Breast epithelium (tissue), 3 donors: ENCODE measurements at regions not wholly inside any gene's neighbourhood (a gene's known extent, or its start where the extent isn't known, plus 50 kb on each side); places are given as distances from the start of the nearest gene placed in this dataset.
"Not testable (repeated sequence)": the region's sequence is repeated elsewhere in the genome, so short reads cannot be mapped to it uniquely, and the experiment has no call there.

Source experiments
- POLR2AphosphoS5 ChIP-seq, 3 donors: sonication (generic); formaldehyde crosslinking; IDR thresholded peaks; one replicate each; pipeline ENCODE4 v1.6.1; 2017; ENCODE audit warnings: antibody characterized with exemption in 3 of 3
- TF ChIP-seq, protein P1 (sequence below), 3 donors: fragments of 450-650 bp; IDR thresholded peaks; one replicate each; pipeline ENCODE4 v1.5.1; 2016 to 2017; ENCODE audit warnings: antibody characterized with exemption in 3 of 3, mild to moderate bottlenecking in 3 of 3, moderate library complexity in 3 of 3

DNA sequence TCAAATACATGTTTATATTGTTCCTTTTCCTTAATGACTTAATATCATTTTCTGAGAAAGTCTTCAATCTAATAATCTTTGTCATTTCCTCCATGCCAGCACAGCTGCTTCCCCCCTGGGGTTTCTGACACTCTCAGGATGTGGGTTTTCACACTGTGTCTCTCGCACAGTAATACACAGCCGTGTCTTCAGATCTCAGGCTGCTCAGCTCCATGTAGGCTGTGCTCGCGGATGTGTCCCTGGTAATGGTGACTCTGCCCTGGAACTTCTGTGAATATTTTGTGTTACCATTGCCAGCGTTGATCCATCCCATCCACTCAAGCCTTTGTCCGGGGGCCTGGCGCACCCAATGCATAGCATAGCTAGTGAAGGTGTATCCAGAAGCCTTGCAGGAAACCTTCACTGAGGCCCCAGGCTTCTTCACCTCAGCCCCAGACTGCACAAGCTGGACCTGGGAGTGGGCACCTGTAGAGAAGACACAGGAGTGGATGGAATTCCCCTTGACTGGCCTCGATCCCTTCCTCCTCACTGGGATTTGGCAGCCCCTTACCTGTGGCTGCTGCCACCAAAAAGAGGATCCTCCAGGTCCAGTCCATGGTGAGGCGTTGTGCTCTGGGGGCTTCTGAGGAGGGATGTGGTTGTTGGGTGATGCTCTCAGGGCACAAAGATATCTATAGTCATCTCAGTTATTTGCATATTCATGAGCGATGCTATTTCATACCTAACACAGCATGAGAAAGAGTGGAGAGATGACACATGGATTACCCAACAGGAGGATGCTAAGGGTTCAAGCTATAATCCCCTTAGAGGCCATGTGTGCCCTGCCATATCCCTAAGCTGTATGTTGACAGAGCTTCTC lies 478.8 kb downstream of the TMEM121 start:
- TF ChIP-seq POLR2AphosphoS5 (IDR thresholded peaks at IDR 0.05) = not testable (repeated sequence)
- TF ChIP-seq, protein P1, sequence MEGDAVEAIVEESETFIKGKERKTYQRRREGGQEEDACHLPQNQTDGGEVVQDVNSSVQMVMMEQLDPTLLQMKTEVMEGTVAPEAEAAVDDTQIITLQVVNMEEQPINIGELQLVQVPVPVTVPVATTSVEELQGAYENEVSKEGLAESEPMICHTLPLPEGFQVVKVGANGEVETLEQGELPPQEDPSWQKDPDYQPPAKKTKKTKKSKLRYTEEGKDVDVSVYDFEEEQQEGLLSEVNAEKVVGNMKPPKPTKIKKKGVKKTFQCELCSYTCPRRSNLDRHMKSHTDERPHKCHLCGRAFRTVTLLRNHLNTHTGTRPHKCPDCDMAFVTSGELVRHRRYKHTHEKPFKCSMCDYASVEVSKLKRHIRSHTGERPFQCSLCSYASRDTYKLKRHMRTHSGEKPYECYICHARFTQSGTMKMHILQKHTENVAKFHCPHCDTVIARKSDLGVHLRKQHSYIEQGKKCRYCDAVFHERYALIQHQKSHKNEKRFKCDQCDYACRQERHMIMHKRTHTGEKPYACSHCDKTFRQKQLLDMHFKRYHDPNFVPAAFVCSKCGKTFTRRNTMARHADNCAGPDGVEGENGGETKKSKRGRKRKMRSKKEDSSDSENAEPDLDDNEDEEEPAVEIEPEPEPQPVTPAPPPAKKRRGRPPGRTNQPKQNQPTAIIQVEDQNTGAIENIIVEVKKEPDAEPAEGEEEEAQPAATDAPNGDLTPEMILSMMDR (IDR thresholded peaks at IDR 0.05) = not testable (repeated sequence)
